Right renal cortex interstitium (tissue), 3 donors: ENCODE measurements at regions not wholly inside any gene's neighbourhood (a gene's known extent, or its start where the extent isn't known, plus 50 kb on each side); places are given as distances from the start of the nearest gene placed in this dataset.
"Not testable (repeated sequence)": the region's sequence is repeated elsewhere in the genome, so short reads cannot be mapped to it uniquely, and the experiment has no call there.

ENCODE experiments used
- DNase-seq, 3 donors: peaks; one replicate each; pipeline ENCODE4 v3.0.0-alpha.2; 2013; ENCODE audit warnings: low read depth in 3 of 3, low spot score in 2 of 3

- no peak for DNase-seq
Measured at GRCh38 chr3:30408105-30408557, 198.3 kb upstream of the TGFBR2 start.

GRCh38 chr3:30418443-30418842 lies 188.0 kb upstream of the TGFBR2 start:
- DNase-seq, result no peak

- DNase-seq, result no peak
Measured at GRCh38 chr3:30421266-30421665, 185.1 kb upstream of the TGFBR2 start.

- no peak for DNase-seq
Measured at GRCh38 chr3:30426293-30426993, 180.0 kb upstream of the TGFBR2 start.

- DNase-seq, result no peak
Measured at GRCh38 chr3:30428251-30428650, 178.2 kb upstream of the TGFBR2 start.

- no peak for DNase-seq
Measured at GRCh38 chr3:30435861-30436331, 170.5 kb upstream of the TGFBR2 start.

GRCh38 chr3:30437171-30437601 lies 169.2 kb upstream of the TGFBR2 start:
- peak in 1 of 3 donors; percentile 33 for DNase-seq

- no peak for DNase-seq
Measured at GRCh38 chr3:30438126-30438525, 168.3 kb upstream of the TGFBR2 start.

- no peak for DNase-seq
Measured at GRCh38 chr3:30439451-30440053, 166.8 kb upstream of the TGFBR2 start.

- DNase-seq, result no peak
Measured at GRCh38 chr3:30440147-30440604, 166.2 kb upstream of the TGFBR2 start.

GRCh38 chr3:30440880-30441279 lies 165.5 kb upstream of the TGFBR2 start:
- DNase-seq, result no peak

GRCh38 chr3:30443756-30444673 lies 162.4 kb upstream of the TGFBR2 start:
- DNase-seq, result no peak

GRCh38 chr3:30448450-30449289 lies 157.7 kb upstream of the TGFBR2 start:
- DNase-seq, result no peak

GRCh38 chr3:30449290-30449632 lies 157.1 kb upstream of the TGFBR2 start:
- DNase-seq, result no peak

- DNase-seq, result no peak
Measured at GRCh38 chr3:30452446-30452845, 154.0 kb upstream of the TGFBR2 start.

GRCh38 chr3:30453360-30454039 lies 152.9 kb upstream of the TGFBR2 start:
- DNase-seq, result no peak

GRCh38 chr3:30454636-30455035 lies 151.8 kb upstream of the TGFBR2 start:
- no peak for DNase-seq

GRCh38 chr3:30455112-30455511 lies 151.3 kb upstream of the TGFBR2 start:
- not testable (repeated sequence) for DNase-seq

- DNase-seq, result no peak
Measured at GRCh38 chr3:30455840-30456239, 150.6 kb upstream of the TGFBR2 start.

GRCh38 chr3:30456264-30456663 lies 150.1 kb upstream of the TGFBR2 start:
- DNase-seq, result no peak
